ENCODE measurements at regions not wholly inside any gene's neighbourhood (a gene's known extent, or its start where the extent isn't known, plus 50 kb on each side); places are given as distances from the start of the nearest gene placed in this dataset.

- DNase-seq (ENCODE audit: low spot score): peak; percentile 36
Measured at GRCh38 chr13:111476197-111476596, 155.8 kb downstream of the TEX29 start.

- no peak for DNase-seq (ENCODE audit: low spot score)
Measured at GRCh38 chr13:111479412-111479811, 159.0 kb downstream of the TEX29 start.

- no peak for DNase-seq (ENCODE audit: low spot score)
Measured at GRCh38 chr13:111480503-111480902, 160.1 kb downstream of the TEX29 start.

- no peak for DNase-seq (ENCODE audit: low spot score)
Measured at GRCh38 chr13:111480976-111481375, 160.5 kb downstream of the TEX29 start.

- DNase-seq (ENCODE audit: low spot score): no peak
Measured at GRCh38 chr13:111482126-111482525, 161.7 kb downstream of the TEX29 start.

GRCh38 chr13:111482806-111483620 is 162.6 kb downstream of the TEX29 start:
- no peak for DNase-seq (ENCODE audit: low spot score)

GRCh38 chr13:111483621-111483987 is 163.2 kb downstream of the TEX29 start:
- no peak for DNase-seq (ENCODE audit: low spot score)

- no peak for DNase-seq (ENCODE audit: low spot score)
Measured at GRCh38 chr13:111484141-111484925, 163.9 kb downstream of the TEX29 start.

GRCh38 chr13:111484959-111485358 is 164.5 kb downstream of the TEX29 start:
- no peak for DNase-seq (ENCODE audit: low spot score)

GRCh38 chr13:111485491-111486250 is 165.2 kb downstream of the TEX29 start:
- no peak for DNase-seq (ENCODE audit: low spot score)

- DNase-seq (ENCODE audit: low spot score): no peak
Measured at GRCh38 chr13:111486331-111486730, 165.9 kb downstream of the TEX29 start.

GRCh38 chr13:111486801-111487200 is 166.4 kb downstream of the TEX29 start:
- DNase-seq (ENCODE audit: low spot score): no peak

GRCh38 chr13:111488486-111489132 is 168.2 kb downstream of the TEX29 start:
- DNase-seq (ENCODE audit: low spot score): no peak

GRCh38 chr13:111489301-111489700 is 168.9 kb downstream of the TEX29 start:
- DNase-seq (ENCODE audit: low spot score): no peak

GRCh38 chr13:111490611-111491010 is 170.2 kb downstream of the TEX29 start:
- no peak for DNase-seq (ENCODE audit: low spot score)

- DNase-seq (ENCODE audit: low spot score): no peak
Measured at GRCh38 chr13:111491021-111491420, 170.6 kb downstream of the TEX29 start.

- DNase-seq (ENCODE audit: low spot score): no peak
Measured at GRCh38 chr13:111491659-111492058, 171.2 kb downstream of the TEX29 start.

GRCh38 chr13:111492341-111492950 is 172.0 kb downstream of the TEX29 start:
- DNase-seq (ENCODE audit: low spot score): no peak

GRCh38 chr13:111492958-111493357 is 172.5 kb downstream of the TEX29 start:
- no peak for DNase-seq (ENCODE audit: low spot score)

- no peak for DNase-seq (ENCODE audit: low spot score)
Measured at GRCh38 chr13:111493468-111493867, 173.0 kb downstream of the TEX29 start.

- no peak for DNase-seq (ENCODE audit: low spot score)
Measured at GRCh38 chr13:111494641-111495040, 174.2 kb downstream of the TEX29 start.

Data from ecto neural progenitor cell (in vitro differentiated cells).